ENCODE measurements at regions not wholly inside any gene's neighbourhood (a gene's known extent, or its start where the extent isn't known, plus 50 kb on each side); places are given as distances from the start of the nearest gene placed in this dataset.

DNA sequence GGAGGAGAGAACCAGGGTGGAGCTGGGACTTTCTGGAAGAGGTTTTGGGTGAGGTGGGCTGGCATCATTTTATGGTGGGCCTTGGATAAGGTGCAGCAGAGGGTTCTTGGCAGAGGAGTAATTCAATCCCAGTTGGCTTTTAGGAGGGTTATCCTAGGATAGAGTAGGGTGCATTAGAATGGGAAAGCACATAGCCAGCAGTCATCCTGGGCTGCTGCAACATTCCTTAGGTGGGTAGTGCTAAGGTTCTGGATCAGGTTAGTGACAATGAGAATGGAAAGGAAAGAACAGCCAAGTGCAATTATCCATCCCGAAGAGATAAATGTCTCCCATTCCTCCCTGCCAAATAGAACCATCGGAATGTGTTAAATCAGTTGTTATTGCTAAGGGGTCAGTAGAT lies 157.3 kb upstream of the SPRED2 start:
- Histone ChIP-seq H3K4me1 (no peaks in the 10 kb centered on the region), H3K27me3 (no peaks in the 10 kb centered on the region), H3K27ac (no peak overlapping the region), H3K4me3 (no peak overlapping the region), H3K9me3 (no peaks in the 10 kb centered on the region), H3K36me3 (ENCODE audit: low read depth, missing control alignments) (no peaks in the 10 kb centered on the region)
- 79 to 86% methylated on average over 2 of the region's 2 CpGs for WGBS, 2 donors
- intact Hi-C loops (cut with DNase I; ENCODE audit: low total_unique reads), result no loop called here
- TF ChIP-seq, protein P1, sequence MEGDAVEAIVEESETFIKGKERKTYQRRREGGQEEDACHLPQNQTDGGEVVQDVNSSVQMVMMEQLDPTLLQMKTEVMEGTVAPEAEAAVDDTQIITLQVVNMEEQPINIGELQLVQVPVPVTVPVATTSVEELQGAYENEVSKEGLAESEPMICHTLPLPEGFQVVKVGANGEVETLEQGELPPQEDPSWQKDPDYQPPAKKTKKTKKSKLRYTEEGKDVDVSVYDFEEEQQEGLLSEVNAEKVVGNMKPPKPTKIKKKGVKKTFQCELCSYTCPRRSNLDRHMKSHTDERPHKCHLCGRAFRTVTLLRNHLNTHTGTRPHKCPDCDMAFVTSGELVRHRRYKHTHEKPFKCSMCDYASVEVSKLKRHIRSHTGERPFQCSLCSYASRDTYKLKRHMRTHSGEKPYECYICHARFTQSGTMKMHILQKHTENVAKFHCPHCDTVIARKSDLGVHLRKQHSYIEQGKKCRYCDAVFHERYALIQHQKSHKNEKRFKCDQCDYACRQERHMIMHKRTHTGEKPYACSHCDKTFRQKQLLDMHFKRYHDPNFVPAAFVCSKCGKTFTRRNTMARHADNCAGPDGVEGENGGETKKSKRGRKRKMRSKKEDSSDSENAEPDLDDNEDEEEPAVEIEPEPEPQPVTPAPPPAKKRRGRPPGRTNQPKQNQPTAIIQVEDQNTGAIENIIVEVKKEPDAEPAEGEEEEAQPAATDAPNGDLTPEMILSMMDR (IDR thresholded peaks at IDR 0.05), result no peak
- no peak for TF ChIP-seq POLR2A (IDR thresholded peaks at IDR 0.05)
- DNase-seq, result no peak

DNA sequence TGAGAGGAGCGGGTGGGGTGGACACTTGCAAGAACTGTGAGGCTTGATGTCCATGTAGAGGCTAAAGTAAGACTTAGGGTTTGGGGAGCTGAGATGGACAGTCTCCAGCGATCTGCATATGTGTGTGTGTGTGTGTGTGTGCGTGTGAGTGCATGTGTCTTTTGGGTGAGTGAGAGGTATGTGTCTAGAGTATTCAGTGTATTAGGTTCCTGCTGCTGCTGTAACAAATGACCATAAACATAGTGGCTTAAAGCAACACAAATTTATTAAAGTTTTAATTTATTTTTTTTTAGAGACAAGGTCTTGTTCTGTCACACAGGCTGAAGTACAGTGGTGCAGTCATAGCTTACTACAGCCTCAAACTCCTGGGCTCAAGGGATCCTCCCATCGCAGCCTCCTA lies 155.4 kb upstream of the SPRED2 start:
- no peaks in the 10 kb centered on the region for H3K27me3 ChIP-seq
- no peaks in the 10 kb centered on the region for H3K36me3 ChIP-seq (ENCODE audit: low read depth, missing control alignments)
- no peaks in the 10 kb centered on the region for H3K9me3 ChIP-seq
- no peak for DNase-seq
- no peak overlapping the region for H3K4me3 ChIP-seq
- no peaks in the 10 kb centered on the region for H3K4me1 ChIP-seq
- WGBS, 2 donors, result 92 to 97% methylated on average over 4 of the region's 4 CpGs
- TF ChIP-seq POLR2A (IDR thresholded peaks at IDR 0.05), result no peak
- TF ChIP-seq, protein P1 (IDR thresholded peaks at IDR 0.05), result no peak
- no peak overlapping the region for H3K27ac ChIP-seq
- intact Hi-C loops (cut with DNase I; ENCODE audit: low total_unique reads), result no loop called here

- H3K4me3 ChIP-seq, result no peak overlapping the region
- H3K9me3 ChIP-seq, result no peaks in the 10 kb centered on the region
- DNase-seq, result no peak
- no peaks in the 10 kb centered on the region for H3K4me1 ChIP-seq
- no peak for TF ChIP-seq POLR2A (IDR thresholded peaks at IDR 0.05)
- TF ChIP-seq, protein P1 (IDR thresholded peaks at IDR 0.05), result no peak
- intact Hi-C loops (cut with DNase I; ENCODE audit: low total_unique reads), result no loop called here
- no peaks in the 10 kb centered on the region for H3K27me3 ChIP-seq
- H3K36me3 ChIP-seq (ENCODE audit: low read depth, missing control alignments), result no peaks in the 10 kb centered on the region
- H3K27ac ChIP-seq, result no peak overlapping the region
- 66 to 85% methylated on average over 4 of the region's 4 CpGs for WGBS, 2 donors
These were observed 154.1 kb upstream of the SPRED2 start for GRCh38 chr2:65586516-65586915.

- Histone ChIP-seq H3K9me3 (no peaks in the 10 kb centered on the region), H3K27me3 (no peaks in the 10 kb centered on the region), H3K4me3 (no peak overlapping the region), H3K27ac (no peak overlapping the region), H3K4me1 (no peaks in the 10 kb centered on the region), H3K36me3 (ENCODE audit: low read depth, missing control alignments) (no peaks in the 10 kb centered on the region)
- 52 to 63% methylated on average over 11 of the region's 11 CpGs for WGBS, 2 donors
- DNase-seq, result no peak
- intact Hi-C loops (cut with DNase I; ENCODE audit: low total_unique reads), result no loop called here
- TF ChIP-seq, protein P1 (IDR thresholded peaks at IDR 0.05), result no peak
These were observed 150.7 kb upstream of the SPRED2 start for GRCh38 chr2:65583061-65583460.

DNA sequence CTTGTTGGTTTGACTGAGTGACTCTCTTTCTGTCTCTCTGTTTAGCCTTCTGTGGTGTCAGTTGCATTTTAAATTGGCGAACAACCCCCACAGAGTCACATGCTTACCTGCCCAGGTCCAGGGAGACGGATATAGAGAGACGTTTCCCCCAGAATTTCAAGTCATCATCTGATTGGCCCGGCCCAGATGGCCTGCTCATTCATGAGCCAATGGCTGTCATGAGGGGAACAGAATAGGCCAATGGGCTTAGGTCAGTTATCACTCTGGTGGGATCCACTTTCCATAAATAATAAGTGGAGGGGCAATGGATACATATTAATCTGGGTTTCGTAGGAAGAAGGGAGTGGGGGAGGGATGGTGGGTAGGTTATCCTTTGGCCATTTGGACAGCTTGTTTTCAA lies 150.0 kb upstream of the SPRED2 start:
- no peaks in the 10 kb centered on the region for H3K9me3 ChIP-seq
- no peak overlapping the region for H3K4me3 ChIP-seq
- no peak overlapping the region for H3K27ac ChIP-seq
- no peak for DNase-seq
- H3K36me3 ChIP-seq (ENCODE audit: low read depth, missing control alignments), result no peaks in the 10 kb centered on the region
- intact Hi-C loops (cut with DNase I; ENCODE audit: low total_unique reads), result no loop called here
- TF ChIP-seq, protein P1 (IDR thresholded peaks at IDR 0.05), result no peak
- no peak for TF ChIP-seq POLR2A (IDR thresholded peaks at IDR 0.05)
- WGBS, 2 donors, result 40 to 74% methylated on average over 5 of the region's 5 CpGs
- no peaks in the 10 kb centered on the region for H3K27me3 ChIP-seq
- no peaks in the 10 kb centered on the region for H3K4me1 ChIP-seq
